T1000 (cell line): ENCODE measurements at regions not wholly inside any gene's neighbourhood (a gene's known extent, or its start where the extent isn't known, plus 50 kb on each side); places are given as distances from the start of the nearest gene placed in this dataset.

Experiments
- DNase-seq: peaks from one replicate; lab custom pipeline; 2025; ENCODE audit warnings: mixed read lengths; lab: John Stamatoyannopoulos, UW

GRCh38 chr4:159500861-159501260, 398.0 kb downstream of the RAPGEF2 start:
- DNase-seq: no peak

- no peak for DNase-seq
These were observed 400.5 kb downstream of the RAPGEF2 start for GRCh38 chr4:159503236-159504008.

- DNase-seq: no peak
These were observed 401.8 kb downstream of the RAPGEF2 start for GRCh38 chr4:159504684-159505083.

GRCh38 chr4:159505266-159505975, 402.5 kb downstream of the RAPGEF2 start:
- no peak for DNase-seq

GRCh38 chr4:159506801-159507517, 404.1 kb downstream of the RAPGEF2 start:
- no peak for DNase-seq

- no peak for DNase-seq
These were observed 406.1 kb downstream of the RAPGEF2 start for GRCh38 chr4:159508917-159509500.

GRCh38 chr4:159512348-159512747, 409.5 kb downstream of the RAPGEF2 start:
- no peak for DNase-seq

- DNase-seq: no peak
These were observed 412.6 kb downstream of the RAPGEF2 start for GRCh38 chr4:159515314-159516025.

- no peak for DNase-seq
These were observed 413.8 kb downstream of the RAPGEF2 start for GRCh38 chr4:159516556-159517140.

GRCh38 chr4:159520074-159520473, 417.2 kb downstream of the RAPGEF2 start:
- no peak for DNase-seq

GRCh38 chr4:159526172-159526571, 423.3 kb downstream of the RAPGEF2 start:
- no peak for DNase-seq

- DNase-seq: no peak
These were observed 431.8 kb downstream of the RAPGEF2 start for GRCh38 chr4:159534655-159535054.

- DNase-seq: no peak
These were observed 435.7 kb downstream of the RAPGEF2 start for GRCh38 chr4:159538556-159538955.

- no peak for DNase-seq
These were observed 437.2 kb downstream of the RAPGEF2 start for GRCh38 chr4:159540038-159540437.

GRCh38 chr4:159540501-159540900, 437.6 kb downstream of the RAPGEF2 start:
- DNase-seq: no peak

GRCh38 chr4:159541143-159541542, 438.3 kb downstream of the RAPGEF2 start:
- no peak for DNase-seq

- DNase-seq: no peak
These were observed 439.4 kb downstream of the RAPGEF2 start for GRCh38 chr4:159542296-159542695.

- no peak for DNase-seq
These were observed 441.0 kb downstream of the RAPGEF2 start for GRCh38 chr4:159543831-159544230.

GRCh38 chr4:159545556-159545955, 442.7 kb downstream of the RAPGEF2 start:
- DNase-seq: no peak

GRCh38 chr4:159547645-159548308, 444.9 kb downstream of the RAPGEF2 start:
- no peak for DNase-seq

GRCh38 chr4:159549098-159549518, 446.2 kb downstream of the RAPGEF2 start:
- peak; percentile 4 for DNase-seq
